Mesenchymal stem cell (in vitro differentiated cells and primary cell): ENCODE measurements at regions not wholly inside any gene's neighbourhood (a gene's known extent, or its start where the extent isn't known, plus 50 kb on each side); places are given as distances from the start of the nearest gene placed in this dataset.

ENCODE experiments used
- DNase-seq: peaks from one replicate; pipeline ENCODE4 v3.0.0-alpha.2; 2013
- H2AFZ ChIP-seq: one replicate; pipeline ENCODE4 v1.6.1; 2013; ENCODE audit warnings: low read depth, mild to moderate bottlenecking, control low read depth, inconsistent platforms, low read length, moderate library complexity
- H2AK5ac ChIP-seq: 2 replicates; pipeline ENCODE4 v1.6.1; 2013; ENCODE audit warnings: low read length, moderate library complexity, mild to moderate bottlenecking, inconsistent platforms; ENCODE audit not compliant: severe bottlenecking
- H2BK120ac ChIP-seq: one replicate; pipeline ENCODE4 v1.6.1; 2013; ENCODE audit warnings: low read depth, mild to moderate bottlenecking, inconsistent platforms, low read length, moderate library complexity
- H2BK12ac ChIP-seq, 2 experiments: one replicate each; pipeline ENCODE4 v1.6.1; 2013; ENCODE audit warnings: inconsistent platforms in 2 of 2, low read length in 2 of 2, mild to moderate bottlenecking in 2 of 2, moderate library complexity in 2 of 2, control low read depth in 1 of 2
- H2BK15ac ChIP-seq: one replicate; pipeline ENCODE4 v1.6.1; 2013; ENCODE audit warnings: mild to moderate bottlenecking, low read depth, inconsistent platforms; ENCODE audit not compliant: poor library complexity, severe bottlenecking
- H2BK5ac ChIP-seq: 2 replicates; pipeline ENCODE4 v1.6.1; 2013; ENCODE audit warnings: low read depth, mild to moderate bottlenecking, low read length, control low read depth, inconsistent platforms; ENCODE audit not compliant: poor library complexity, severe bottlenecking
- H3K14ac ChIP-seq, 2 experiments: one replicate each; pipeline ENCODE4 v1.6.1; 2013; ENCODE audit warnings: inconsistent platforms in 2 of 2, low read length in 2 of 2, control low read depth in 1 of 2, mild to moderate bottlenecking in 1 of 2, moderate library complexity in 1 of 2
- H3K18ac ChIP-seq, 2 experiments: one replicate each; pipeline ENCODE4 v1.6.1; 2013; ENCODE audit warnings: inconsistent platforms in 2 of 2, low read length in 2 of 2, control low read depth in 1 of 2, low read depth in 1 of 2, mild to moderate bottlenecking in 1 of 2
- H3K23ac ChIP-seq, 2 experiments: one replicate each; pipeline ENCODE4 v1.6.1; 2013; ENCODE audit warnings: inconsistent platforms in 2 of 2, low read length in 2 of 2, mild to moderate bottlenecking in 2 of 2, moderate library complexity in 2 of 2, control low read depth in 1 of 2
- H3K27ac ChIP-seq: 2 replicates; pipeline ENCODE4 v1.5.1; 2013; ENCODE audit warnings: mild to moderate bottlenecking, moderate library complexity, low read length, control low read depth, inconsistent platforms; ENCODE audit not compliant: poor library complexity, severe bottlenecking
- H3K27me3 ChIP-seq, 2 experiments: 2 replicates each; pipeline versions ENCODE4 v1.6.1 to v1.7.0; 2013; ENCODE audit warnings: low read length in 2 of 2, mild to moderate bottlenecking in 2 of 2, moderate library complexity in 2 of 2, control low read depth in 1 of 2, inconsistent platforms in 1 of 2; ENCODE audit not compliant: control insufficient read depth in 1 of 2, insufficient read depth in 1 of 2
- H3K36me3 ChIP-seq, 2 experiments: 2 replicates each; pipeline versions ENCODE4 v1.6.1 to v1.7.0; 2013; ENCODE audit warnings: low read length in 2 of 2, control low read depth in 1 of 2, inconsistent platforms in 1 of 2, low read depth in 1 of 2, mild to moderate bottlenecking in 1 of 2; ENCODE audit not compliant: insufficient read depth in 2 of 2, control insufficient read depth in 1 of 2
- H3K4ac ChIP-seq, 2 experiments: one replicate each; pipeline ENCODE4 v1.6.1; 2013; ENCODE audit warnings: inconsistent platforms in 2 of 2, low read length in 2 of 2, mild to moderate bottlenecking in 2 of 2, moderate library complexity in 2 of 2, control low read depth in 1 of 2, low read depth in 1 of 2
- H3K4me1 ChIP-seq: 2 replicates; pipeline ENCODE4 v1.6.1; 2013; ENCODE audit warnings: low read depth, low read length, control low read depth; ENCODE audit not compliant: control insufficient read depth, insufficient read depth
- H3K4me2 ChIP-seq: 2 replicates; pipeline ENCODE4 v1.6.1; 2013; ENCODE audit warnings: low read length, mild to moderate bottlenecking, inconsistent platforms; ENCODE audit not compliant: poor library complexity, severe bottlenecking
- H3K4me3 ChIP-seq, 2 experiments: 2 replicates each; pipeline versions ENCODE4 v1.5.1 to v1.7.0; 2013; ENCODE audit warnings: low read length in 2 of 2, mild to moderate bottlenecking in 2 of 2, control low read depth in 1 of 2, low read depth in 1 of 2; ENCODE audit not compliant: insufficient read depth in 1 of 2
- H3K79me1 ChIP-seq: replicated peaks from 2 replicates; pipeline ENCODE4 v1.6.1; 2013; ENCODE audit warnings: mild to moderate bottlenecking, control low read depth, low read length, inconsistent platforms; ENCODE audit not compliant: poor library complexity, severe bottlenecking
- H3K9ac ChIP-seq: 2 replicates; pipeline ENCODE4 v1.7.0; 2013; ENCODE audit warnings: mild to moderate bottlenecking, low read length, moderate library complexity
- H3K9me3 ChIP-seq: 2 replicates; pipeline ENCODE4 v1.7.0; 2013; ENCODE audit warnings: mild to moderate bottlenecking, low read length; ENCODE audit not compliant: control insufficient read depth
- H4K8ac ChIP-seq: one replicate; pipeline ENCODE4 v1.6.1; 2013; ENCODE audit warnings: inconsistent platforms, mild to moderate bottlenecking, low read length, moderate library complexity
- H4K91ac ChIP-seq: one replicate; pipeline ENCODE4 v1.6.1; 2013; ENCODE audit warnings: mild to moderate bottlenecking, low read length, inconsistent platforms
- WGBS: methylation state at CpG from one replicate; pipeline ENCODE4 v1.1.7; 2013; ENCODE audit warnings: mixed read lengths; 5-methylcytosine and 5-hydroxymethylcytosine counted together

DNA sequence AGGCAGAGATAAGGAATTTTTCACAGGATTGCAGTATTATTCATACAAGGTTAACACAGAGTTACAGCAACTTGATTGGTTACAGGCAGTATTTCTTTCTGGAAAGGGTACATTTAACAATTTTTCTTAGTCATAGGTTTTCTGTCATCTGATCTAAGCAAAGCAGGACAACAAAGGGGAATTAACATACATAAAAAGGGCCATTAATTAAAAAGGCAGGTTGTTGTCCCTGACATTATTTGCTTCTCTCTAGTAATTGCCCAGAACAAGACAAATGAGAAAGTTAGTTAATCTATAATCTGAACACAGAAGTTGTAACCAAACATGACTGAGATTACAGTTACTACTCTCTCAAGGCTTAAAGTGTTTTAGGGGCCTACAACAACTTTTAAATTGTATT is 291.4 kb upstream of the LRRTM4 start:
- no peak overlapping the region for H2AFZ ChIP-seq
- no peak overlapping the region for H4K8ac ChIP-seq
- no peak overlapping the region for H2AK5ac ChIP-seq
- no peaks in the 10 kb centered on the region for H3K27me3 ChIP-seq
- no peak overlapping the region for H2BK5ac ChIP-seq
- no peak overlapping the region for H3K14ac ChIP-seq
- no peak overlapping the region for H3K18ac ChIP-seq
- peaks cover 6% of the 10 kb centered on the region for H3K9me3 ChIP-seq
- no peaks in the 10 kb centered on the region for H3K79me1 ChIP-seq
- no peak overlapping the region for H4K91ac ChIP-seq
- no peak overlapping the region for H2BK15ac ChIP-seq
- no peak overlapping the region for H2BK12ac ChIP-seq
- H3K9ac ChIP-seq = no peak overlapping the region
- no peak overlapping the region for H3K27ac ChIP-seq
- no peak overlapping the region for H3K4me2 ChIP-seq
- H3K4me1 ChIP-seq = no peaks in the 10 kb centered on the region
- H3K4me3 ChIP-seq = no peak overlapping the region
- no peak overlapping the region for H3K23ac ChIP-seq
- H2BK120ac ChIP-seq = no peak overlapping the region
- no peak for DNase-seq
- no peaks in the 10 kb centered on the region for H3K36me3 ChIP-seq
- no peak overlapping the region for H3K4ac ChIP-seq

DNA sequence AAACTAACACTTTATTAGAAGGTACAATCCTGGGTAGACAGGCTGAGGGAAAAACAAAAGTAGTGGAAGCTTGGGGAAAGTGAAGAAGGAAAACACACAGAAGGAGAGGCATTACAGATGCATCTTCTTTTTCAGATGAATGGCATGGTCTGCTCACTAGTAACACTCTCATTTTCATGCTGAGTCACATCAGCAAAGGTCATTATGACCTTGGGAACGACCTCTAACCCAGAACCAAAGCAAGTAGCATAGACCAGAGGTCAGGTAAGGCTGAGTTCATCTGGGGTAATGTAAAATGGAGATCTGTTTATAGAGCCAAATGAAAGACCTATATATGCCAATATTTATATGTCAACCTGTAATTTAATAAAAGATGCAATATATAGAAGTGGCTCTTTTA is 294.4 kb upstream of the LRRTM4 start:
- peaks cover 6% of the 10 kb centered on the region for H3K9me3 ChIP-seq

DNA sequence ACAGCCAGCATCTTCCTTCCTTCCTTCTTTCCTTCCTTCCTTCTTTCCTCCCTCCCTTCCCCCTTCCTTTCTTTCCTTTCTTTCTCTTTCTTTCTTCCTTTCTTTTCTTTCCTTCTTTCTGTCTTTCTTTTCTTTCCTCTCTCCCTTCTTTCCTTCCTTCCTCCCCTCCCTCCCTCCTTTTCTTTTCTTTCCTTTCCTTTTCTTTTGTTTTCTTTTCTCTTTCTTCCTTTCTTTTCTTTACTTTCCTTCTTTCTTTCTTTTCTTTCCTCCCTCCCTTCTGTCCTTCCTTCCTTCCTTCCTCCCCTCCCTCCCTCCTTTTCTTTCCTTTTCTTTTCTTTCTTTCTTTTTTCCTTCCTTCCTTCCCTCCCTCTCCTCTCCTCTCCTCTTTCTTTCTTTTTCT is 296.0 kb upstream of the LRRTM4 start:
- Histone ChIP-seq H3K9me3 (peaks cover 6% of the 10 kb centered on the region), H4K91ac (no peak overlapping the region), H3K9ac (no peak overlapping the region), H3K4me1 (no peaks in the 10 kb centered on the region), H3K4me3 (no peak overlapping the region), H3K18ac (no peak overlapping the region), H2BK12ac (no peak overlapping the region), H2BK5ac (no peak overlapping the region), H3K4ac (no peak overlapping the region), H2AFZ (no peak overlapping the region), H3K79me1 (no peaks in the 10 kb centered on the region), H3K27ac (no peak overlapping the region), H3K36me3 (no peaks in the 10 kb centered on the region), H2AK5ac (no peak overlapping the region), H3K23ac (no peak overlapping the region), H2BK120ac (no peak overlapping the region), H3K14ac (no peak overlapping the region), H3K4me2 (no peak overlapping the region), H4K8ac (no peak overlapping the region), H3K27me3 (no peaks in the 10 kb centered on the region), H2BK15ac (no peak overlapping the region)
- DNase-seq = no peak

More for the DNA sequence above, 294.4 kb upstream of the LRRTM4 start:
- no peak for DNase-seq
- Histone ChIP-seq H3K27me3 (no peaks in the 10 kb centered on the region), H3K4me2 (no peak overlapping the region), H3K27ac (no peak overlapping the region), H3K4me1 (no peaks in the 10 kb centered on the region), H2BK12ac (no peak overlapping the region), H2BK15ac (no peak overlapping the region), H3K4me3 (no peak overlapping the region), H2BK120ac (no peak overlapping the region), H3K36me3 (no peaks in the 10 kb centered on the region), H3K9ac (no peak overlapping the region), H2AK5ac (no peak overlapping the region), H3K14ac (no peak overlapping the region), H2BK5ac (no peak overlapping the region), H3K23ac (no peak overlapping the region), H4K8ac (no peak overlapping the region), H4K91ac (no peak overlapping the region), H3K4ac (no peak overlapping the region), H3K79me1 (no peaks in the 10 kb centered on the region), H3K18ac (no peak overlapping the region), H2AFZ (no peak overlapping the region)
- WGBS = 20% methylated on average over 1 of the region's 1 CpG

DNA sequence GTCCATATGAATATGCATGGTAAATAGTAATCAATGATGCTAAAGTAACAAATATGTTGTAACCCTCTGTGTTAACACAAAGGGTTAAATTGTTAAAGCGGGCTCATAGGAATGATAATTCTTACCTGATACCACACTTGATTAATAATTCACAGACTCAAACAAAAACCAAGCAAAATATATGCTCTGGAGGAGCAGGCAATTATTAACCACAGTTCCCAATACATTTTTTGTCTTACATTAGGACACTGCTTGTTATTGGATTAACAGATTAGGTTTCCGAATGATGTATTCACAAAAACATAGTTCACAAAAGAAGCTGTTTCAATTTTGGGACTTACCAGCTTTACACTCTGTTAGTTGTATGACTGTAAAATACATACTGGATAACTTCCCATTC is 300.9 kb upstream of the LRRTM4 start:
- H3K4me3 ChIP-seq = no peak overlapping the region
- H3K36me3 ChIP-seq = no peaks in the 10 kb centered on the region
- H3K14ac ChIP-seq = no peak overlapping the region
- H3K4ac ChIP-seq = no peak overlapping the region
- no peak overlapping the region for H2AFZ ChIP-seq
- no peak overlapping the region for H2BK120ac ChIP-seq
- no peak overlapping the region for H2BK15ac ChIP-seq
- H3K9ac ChIP-seq = no peak overlapping the region
- H2BK5ac ChIP-seq = no peak overlapping the region
- no peak overlapping the region for H4K91ac ChIP-seq
- H3K18ac ChIP-seq = no peak overlapping the region
- no peaks in the 10 kb centered on the region for H3K4me1 ChIP-seq
- no peak overlapping the region for H4K8ac ChIP-seq
- no peak for DNase-seq
- H3K23ac ChIP-seq = no peak overlapping the region
- no peaks in the 10 kb centered on the region for H3K27me3 ChIP-seq
- H3K27ac ChIP-seq = no peak overlapping the region
- H3K79me1 ChIP-seq = no peaks in the 10 kb centered on the region
- no CpG with 5 or more reads among the region's 2 CpGs for WGBS
- H3K4me2 ChIP-seq = no peak overlapping the region
- peaks cover 10% of the 10 kb centered on the region for H3K9me3 ChIP-seq
- no peak overlapping the region for H2AK5ac ChIP-seq
- H2BK12ac ChIP-seq = no peak overlapping the region
